ENCODE measurements at regions not wholly inside any gene's neighbourhood (a gene's known extent, or its start where the extent isn't known, plus 50 kb on each side); places are given as distances from the start of the nearest gene placed in this dataset.

GRCh38 chr15:35768949-35769348, 223.0 kb upstream of the DPH6 start:
- Histone ChIP-seq H3K36me3 (no peaks in the 10 kb centered on the region), H3K9me3 (no peaks in the 10 kb centered on the region), H3K27ac (no peak overlapping the region), H3K4me1 (no peaks in the 10 kb centered on the region), H3K4me3 (no peak overlapping the region), H3K27me3 (no peaks in the 10 kb centered on the region)
- TF ChIP-seq CTCF (IDR thresholded peaks at IDR 0.05), result no peak
- DNase-seq (ENCODE audit: low spot score), result no peak

- DNase-seq (ENCODE audit: low spot score), result no peak
- no peaks in the 10 kb centered on the region for H3K4me1 ChIP-seq
- no peak for TF ChIP-seq CTCF (IDR thresholded peaks at IDR 0.05)
- no peaks in the 10 kb centered on the region for H3K36me3 ChIP-seq
- H3K9me3 ChIP-seq, result no peaks in the 10 kb centered on the region
- no peak overlapping the region for H3K4me3 ChIP-seq
- H3K27ac ChIP-seq, result no peak overlapping the region
- no peaks in the 10 kb centered on the region for H3K27me3 ChIP-seq
Observed at GRCh38 chr15:35769656-35770055, 223.7 kb upstream of the DPH6 start.

- no peak for TF ChIP-seq CTCF (IDR thresholded peaks at IDR 0.05)
- no peaks in the 10 kb centered on the region for H3K27me3 ChIP-seq
- no peak overlapping the region for H3K4me3 ChIP-seq
- no peaks in the 10 kb centered on the region for H3K9me3 ChIP-seq
- H3K27ac ChIP-seq, result no peak overlapping the region
- no peaks in the 10 kb centered on the region for H3K4me1 ChIP-seq
- H3K36me3 ChIP-seq, result no peaks in the 10 kb centered on the region
- DNase-seq (ENCODE audit: low spot score), result no peak
Observed at GRCh38 chr15:35771746-35772442, 225.9 kb upstream of the DPH6 start.

GRCh38 chr15:35774653-35775052, 228.7 kb upstream of the DPH6 start:
- no peaks in the 10 kb centered on the region for H3K4me1 ChIP-seq
- H3K36me3 ChIP-seq, result no peaks in the 10 kb centered on the region
- H3K9me3 ChIP-seq, result no peaks in the 10 kb centered on the region
- no peak for DNase-seq (ENCODE audit: low spot score)
- H3K27me3 ChIP-seq, result no peaks in the 10 kb centered on the region
- H3K27ac ChIP-seq, result no peak overlapping the region
- no peak for TF ChIP-seq CTCF (IDR thresholded peaks at IDR 0.05)
- no peak overlapping the region for H3K4me3 ChIP-seq

- no peaks in the 10 kb centered on the region for H3K4me1 ChIP-seq
- TF ChIP-seq CTCF (IDR thresholded peaks at IDR 0.05), result no peak
- H3K4me3 ChIP-seq, result no peak overlapping the region
- no peak overlapping the region for H3K27ac ChIP-seq
- H3K9me3 ChIP-seq, result no peaks in the 10 kb centered on the region
- H3K27me3 ChIP-seq, result no peaks in the 10 kb centered on the region
- no peaks in the 10 kb centered on the region for H3K36me3 ChIP-seq
- DNase-seq (ENCODE audit: low spot score), result no peak
Observed at GRCh38 chr15:35775471-35775870, 229.5 kb upstream of the DPH6 start.

- no peaks in the 10 kb centered on the region for H3K9me3 ChIP-seq
- H3K36me3 ChIP-seq, result no peaks in the 10 kb centered on the region
- no peaks in the 10 kb centered on the region for H3K4me1 ChIP-seq
- DNase-seq (ENCODE audit: low spot score), result no peak
- H3K27me3 ChIP-seq, result no peaks in the 10 kb centered on the region
- H3K4me3 ChIP-seq, result no peak overlapping the region
- TF ChIP-seq CTCF (IDR thresholded peaks at IDR 0.05), result no peak
- no peak overlapping the region for H3K27ac ChIP-seq
Observed at GRCh38 chr15:35777061-35777460, 231.1 kb upstream of the DPH6 start.

Data from right atrium auricular region (tissue), 2 donors.